Natural killer cell treated with Interleukin-12 subunit alpha and Interleukin-12 subunit beta and Interleukin-15 and Interleukin-18, amount 100 ng/mL, for 72 hours (primary cell): ENCODE measurements at regions not wholly inside any gene's neighbourhood (a gene's known extent, or its start where the extent isn't known, plus 50 kb on each side); places are given as distances from the start of the nearest gene placed in this dataset.

ENCODE experiments used
- ATAC-seq, 2 donors: fragments of 150-1000 bp; cut with Tn5 transposase in 1 of 2; sonication (Bioruptor Pico), chemical (Tn5 transposase) in 1 of 2; 2 replicates each; pipeline ENCODE4 v1.10.0; 2021
- DNase-seq: peaks from one replicate; pipeline ENCODE4 v3.0.0; 2022; ENCODE audit warnings: low spot score
- H3K27ac Mint-ChIP-seq, 2 donors: 1 replicate in 1 of 2; 2 replicates in 1 of 2; pipeline ENCODE4 v1.8.0; 2022; ENCODE audit warnings: mixed read lengths in 2 of 2, mild to moderate bottlenecking in 1 of 2, moderate library complexity in 1 of 2
- H3K27me3 Mint-ChIP-seq, 2 donors: 1 replicate in 1 of 2; 2 replicates in 1 of 2; pipeline ENCODE4 v1.8.0; 2022; ENCODE audit warnings: mixed read lengths in 2 of 2
- H3K36me3 Mint-ChIP-seq: one replicate; pipeline ENCODE4 v1.8.0; 2022; ENCODE audit warnings: mixed read lengths
- H3K4me1 Mint-ChIP-seq, 2 donors: 1 replicate in 1 of 2; 2 replicates in 1 of 2; pipeline ENCODE4 v1.8.0; 2022; ENCODE audit warnings: low read depth in 2 of 2, mixed read lengths in 2 of 2, mild to moderate bottlenecking in 1 of 2
- H3K4me3 Mint-ChIP-seq: one replicate; pipeline ENCODE4 v1.8.0; 2022; ENCODE audit warnings: mixed read lengths
- H3K9me3 Mint-ChIP-seq: 2 replicates; pipeline ENCODE4 v1.8.0; 2022; ENCODE audit warnings: mixed read lengths

DNA sequence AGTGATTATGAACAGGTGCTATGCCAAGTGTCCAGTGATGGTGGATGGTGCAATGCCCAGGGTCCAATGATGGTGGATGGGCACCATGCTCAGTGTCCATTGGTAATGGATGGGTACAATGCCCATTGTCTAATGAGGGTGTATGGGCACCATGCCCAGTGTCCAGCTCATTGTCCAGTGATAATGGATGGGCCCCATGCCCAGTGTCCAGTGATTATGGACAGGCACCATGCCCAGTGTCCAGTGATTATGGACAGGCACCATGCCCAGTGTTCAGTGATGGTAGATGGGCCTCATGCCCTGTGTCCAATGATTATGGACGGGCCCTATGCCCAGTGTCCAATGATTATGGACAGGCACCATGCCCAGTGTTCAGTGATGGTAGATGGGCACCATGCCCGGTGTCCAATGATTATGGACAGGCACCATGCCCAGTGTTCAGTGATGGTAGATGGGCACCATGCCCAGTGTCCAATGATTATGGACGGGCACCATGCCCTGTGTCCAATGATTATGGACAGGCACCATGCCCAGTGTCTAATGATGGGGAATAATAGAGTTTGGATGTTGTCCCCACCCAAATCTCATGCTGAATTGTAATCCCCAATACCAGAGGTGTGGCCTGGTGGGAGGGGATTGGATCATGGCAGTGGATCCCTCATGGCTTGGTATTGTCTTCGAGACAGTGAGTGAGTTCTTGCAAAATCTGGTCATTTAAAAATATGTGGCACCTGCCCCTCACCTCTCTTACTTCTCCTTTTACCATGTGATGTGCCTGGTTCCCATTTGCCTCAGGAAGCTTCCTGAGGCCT lies 87.8 kb downstream of the ANKRD10 start:
- no peak overlapping the region for H3K4me3 Mint-ChIP-seq
- H3K9me3 Mint-ChIP-seq = no peaks in the 10 kb centered on the region
- H3K27ac Mint-ChIP-seq = no peak overlapping the region
- DNase-seq = no peak
- H3K27me3 Mint-ChIP-seq = peaks cover 0 to 3% of the 10 kb centered on the region in 2 donors
- H3K4me1 Mint-ChIP-seq = no peaks in the 10 kb centered on the region
- ATAC-seq = no peak
- no peaks in the 10 kb centered on the region for H3K36me3 Mint-ChIP-seq
